Kidney epithelial cell (primary cell): ENCODE measurements at regions not wholly inside any gene's neighbourhood (a gene's known extent, or its start where the extent isn't known, plus 50 kb on each side); places are given as distances from the start of the nearest gene placed in this dataset.

ENCODE experiments used
- DNase-seq: peaks from one replicate; pipeline ENCODE4 v3.0.0-alpha.2; 2010; ENCODE audit warnings: low read depth
- H3K27me3 ChIP-seq: 2 replicates; pipeline ENCODE4 v1.6.0; 2011; ENCODE audit warnings: low read length; ENCODE audit not compliant: control insufficient read depth, insufficient read depth
- H3K36me3 ChIP-seq: 2 replicates; pipeline ENCODE4 v1.5.1; 2011; ENCODE audit warnings: low read length; ENCODE audit not compliant: control insufficient read depth, insufficient read depth
- H3K4me3 ChIP-seq: 2 replicates; pipeline ENCODE4 v1.5.1; 2011; ENCODE audit warnings: low read depth, mild to moderate bottlenecking, control low read depth, low read length
- CTCF ChIP-seq: IDR thresholded peaks from 2 replicates; pipeline ENCODE4 v1.5.1; 2011; ENCODE audit warnings: mild to moderate bottlenecking, moderate library complexity, low read length, control low read depth, inconsistent platforms; ENCODE audit not compliant: insufficient read depth, poor library complexity, severe bottlenecking

GRCh38 chr5:25764733-25765132 is 1120.0 kb upstream of the CDH10 start:
- H3K36me3 ChIP-seq: no peaks in the 10 kb centered on the region
- TF ChIP-seq CTCF: no peak
- no peak overlapping the region for H3K4me3 ChIP-seq
- DNase-seq: no peak
- no peaks in the 10 kb centered on the region for H3K27me3 ChIP-seq

GRCh38 chr5:25763781-25764180 is 1119.0 kb upstream of the CDH10 start:
- H3K36me3 ChIP-seq: no peaks in the 10 kb centered on the region
- no peak overlapping the region for H3K4me3 ChIP-seq
- H3K27me3 ChIP-seq: no peaks in the 10 kb centered on the region
- TF ChIP-seq CTCF: no peak
- DNase-seq: no peak

- H3K36me3 ChIP-seq: no peaks in the 10 kb centered on the region
- TF ChIP-seq CTCF: no peak
- no peak overlapping the region for H3K4me3 ChIP-seq
- no peaks in the 10 kb centered on the region for H3K27me3 ChIP-seq
- no peak for DNase-seq
These were observed 1110.1 kb upstream of the CDH10 start for GRCh38 chr5:25754895-25755294.

GRCh38 chr5:25744908-25745307 is 1100.1 kb upstream of the CDH10 start:
- TF ChIP-seq CTCF: no peak
- H3K4me3 ChIP-seq: no peak overlapping the region
- H3K27me3 ChIP-seq: no peaks in the 10 kb centered on the region
- no peak for DNase-seq
- H3K36me3 ChIP-seq: no peaks in the 10 kb centered on the region

- Histone ChIP-seq H3K27me3 (no peaks in the 10 kb centered on the region), H3K36me3 (no peaks in the 10 kb centered on the region), H3K4me3 (no peak overlapping the region)
- no peak for DNase-seq
- TF ChIP-seq CTCF: no peak
These were observed 1071.9 kb upstream of the CDH10 start for GRCh38 chr5:25716680-25717079.

- no peak for TF ChIP-seq CTCF
- no peak for DNase-seq
These were observed 1068.5 kb upstream of the CDH10 start for GRCh38 chr5:25713259-25713658.

More at GRCh38 chr5:25713259-25713658, 1068.5 kb upstream of the CDH10 start:
- no peaks in the 10 kb centered on the region for H3K36me3 ChIP-seq
- no peaks in the 10 kb centered on the region for H3K27me3 ChIP-seq
- no peak overlapping the region for H3K4me3 ChIP-seq
